H1 (cell line): ENCODE measurements at regions not wholly inside any gene's neighbourhood (a gene's known extent, or its start where the extent isn't known, plus 50 kb on each side); places are given as distances from the start of the nearest gene placed in this dataset.

Experiments used
- CTCF ChIA-PET: fragments of 300-600 bp; sonication (Branson Sonifier 250); formaldehyde crosslinking; loops from one replicate; lab custom pipeline; 2021; ENCODE audit not compliant: partially characterized antibody; lab: Charles Lee
- POLR2A ChIA-PET: fragments of 300-600 bp; sonication (Branson Sonifier 250); formaldehyde crosslinking; loops from one replicate; lab custom pipeline; 2021; ENCODE audit warnings: inconsistent platforms; ENCODE audit not compliant: partially characterized antibody; lab: Charles Lee
- DNase-seq, 2 experiments: peaks; one replicate each; pipeline versions ENCODE4 v3.0.0 to v3.0.0-alpha.2; 2010 to 2022; ENCODE audit warnings: low spot score in 2 of 2, low read depth in 1 of 2, mixed read lengths in 1 of 2
- FAIRE-seq: peaks from 2 replicates; lab custom pipeline; 2011; peaks lifted over from hg19 to GRCh38; lab: Jason Lieb, UNC
- H2AFZ ChIP-seq: 2 replicates; pipeline ENCODE4 v1.8.1; 2012; ENCODE audit warnings: low read length, inconsistent platforms
- H2AK5ac ChIP-seq: 2 replicates; pipeline ENCODE4 v1.6.1; 2013; ENCODE audit warnings: low read depth, low read length
- H2BK120ac ChIP-seq: replicated peaks from 2 replicates; pipeline ENCODE3; 2013; ENCODE audit warnings: low read depth, low read length, inconsistent platforms
- H2BK12ac ChIP-seq: 2 replicates; pipeline ENCODE4 v1.6.1; 2013; ENCODE audit warnings: low read depth, low read length
- H2BK15ac ChIP-seq: 2 replicates; pipeline ENCODE4 v1.6.1; 2013; ENCODE audit warnings: low read length
- H2BK20ac ChIP-seq: 2 replicates; pipeline ENCODE4 v1.6.1; 2013; ENCODE audit warnings: low read length
- H2BK5ac ChIP-seq: 2 replicates; pipeline ENCODE4 v1.6.1; 2013; ENCODE audit warnings: low read depth, low read length
- H3K14ac ChIP-seq: 2 replicates; pipeline ENCODE4 v1.6.1; 2013; ENCODE audit warnings: inconsistent platforms; ENCODE audit not compliant: insufficient read length
- H3K18ac ChIP-seq: 2 replicates; pipeline ENCODE4 v1.6.1; 2013; ENCODE audit warnings: low read length; ENCODE audit errors: extremely low read depth
- H3K23ac ChIP-seq: 2 replicates; pipeline ENCODE4 v1.6.1; 2013; ENCODE audit warnings: inconsistent platforms; ENCODE audit not compliant: insufficient read length
- H3K23me2 ChIP-seq: 2 replicates; pipeline ENCODE4 v1.6.1; 2013; ENCODE audit warnings: low read depth, low read length
- H3K27ac ChIP-seq: 2 replicates; pipeline ENCODE4 v1.6.1; 2011; ENCODE audit warnings: low read depth, low read length, inconsistent platforms
- H3K27me3 ChIP-seq, 4 experiments: replicated peaks in 1 of 4; 1 replicate in 1 of 4; 2 replicates in 3 of 4; pipeline versions ENCODE4 v1.6.1 to v1.8.1; 2011 to 2013; ENCODE audit warnings: low read length in 3 of 4, mild to moderate bottlenecking in 3 of 4, inconsistent platforms in 2 of 4, mixed read lengths in 2 of 4, moderate library complexity in 1 of 4; ENCODE audit not compliant: control insufficient read depth in 3 of 4, insufficient read depth in 3 of 4; ENCODE audit errors: extremely low read depth in 1 of 4
- H3K36me3 ChIP-seq, 4 experiments: 2 replicates each; pipeline versions ENCODE4 v1.6.1 to v1.8.1; 2011 to 2013; ENCODE audit warnings: mild to moderate bottlenecking in 4 of 4, low read length in 3 of 4, moderate library complexity in 2 of 4, control low read depth in 1 of 4, inconsistent platforms in 1 of 4; ENCODE audit not compliant: insufficient read depth in 4 of 4, control insufficient read depth in 2 of 4
- H3K4ac ChIP-seq: replicated peaks from 2 replicates; pipeline ENCODE3; 2013; ENCODE audit warnings: low read length, low read depth, mixed read lengths, inconsistent platforms; ENCODE audit not compliant: insufficient read length
- H3K4me1 ChIP-seq, 4 experiments: replicated peaks in 1 of 4; 1 replicate in 1 of 4; 2 replicates in 3 of 4; pipeline versions ENCODE4 v1.6.1 to v1.8.1; 2011 to 2013; ENCODE audit warnings: low read length in 3 of 4, inconsistent platforms in 2 of 4, mixed read lengths in 1 of 4; ENCODE audit not compliant: insufficient read depth in 4 of 4, control insufficient read depth in 3 of 4
- H3K4me2 ChIP-seq, 2 experiments: 2 replicates each; pipeline versions ENCODE4 v1.6.1 to v1.8.1; 2011 to 2013; ENCODE audit warnings: low read depth in 2 of 2, low read length in 2 of 2, control low read depth in 1 of 2, inconsistent platforms in 1 of 2, mild to moderate bottlenecking in 1 of 2; ENCODE audit not compliant: insufficient read depth in 1 of 2
- H3K4me3 ChIP-seq, 4 experiments: fragments of 200-600, 300-600 bp in 1 of 4; sonication (generic), shearing (Covaris generic), sonication (Bioruptor Twin) in 1 of 4; 2 replicates each; pipeline versions ENCODE4 v1.5.1 to v1.8.1; 2011 to 2016; ENCODE audit warnings: low read length in 4 of 4, low read depth in 3 of 4, control low read depth in 2 of 4, inconsistent platforms in 2 of 4, mild to moderate bottlenecking in 2 of 4, mixed read lengths in 1 of 4, moderate library complexity in 1 of 4; ENCODE audit not compliant: insufficient read depth in 2 of 4; ENCODE audit errors: extremely low read depth in 1 of 4
- H3K56ac ChIP-seq: replicated peaks from 2 replicates; pipeline ENCODE3; 2013; ENCODE audit warnings: low read depth, mild to moderate bottlenecking, mixed read lengths, low read length, inconsistent platforms; ENCODE audit not compliant: insufficient read length
- H3K79me1 ChIP-seq: 2 replicates; pipeline ENCODE4 v1.6.1; 2013; ENCODE audit warnings: low read depth, low read length, control low read depth
- H3K79me2 ChIP-seq, 2 experiments: 2 replicates each; pipeline versions ENCODE4 v1.6.1 to v1.8.1; 2012 to 2013; ENCODE audit warnings: low read length in 2 of 2, mild to moderate bottlenecking in 2 of 2, inconsistent platforms in 1 of 2; ENCODE audit not compliant: insufficient read depth in 2 of 2, control insufficient read depth in 1 of 2
- H3K9ac ChIP-seq, 4 experiments: replicated peaks in 1 of 4; 1 replicate in 1 of 4; 2 replicates in 3 of 4; pipeline versions ENCODE4 v1.6.1 to v1.8.1; 2011 to 2013; ENCODE audit warnings: low read depth in 3 of 4, low read length in 3 of 4, control low read depth in 2 of 4, mild to moderate bottlenecking in 2 of 4, moderate library complexity in 2 of 4, inconsistent platforms in 1 of 4; ENCODE audit errors: extremely low read depth in 1 of 4
- H3K9me3 ChIP-seq, 2 experiments: 2 replicates each; pipeline versions ENCODE4 v1.6.1 to v1.8.1; 2012 to 2013; ENCODE audit warnings: mild to moderate bottlenecking in 2 of 2, moderate library complexity in 2 of 2, control low read depth in 1 of 2, inconsistent platforms in 1 of 2, low read depth in 1 of 2, low read length in 1 of 2, mixed read lengths in 1 of 2; ENCODE audit not compliant: insufficient read depth in 2 of 2
- H4K20me1 ChIP-seq, 2 experiments: replicated peaks in 1 of 2; 2 replicates each; pipeline versions ENCODE3 to v1.8.1; 2011 to 2013; ENCODE audit warnings: inconsistent platforms in 2 of 2, low read length in 2 of 2, mild to moderate bottlenecking in 1 of 2; ENCODE audit not compliant: insufficient read depth in 2 of 2, control insufficient read depth in 1 of 2
- H4K5ac ChIP-seq: 2 replicates; pipeline ENCODE4 v1.6.1; 2013; ENCODE audit warnings: low read length, low read depth, mixed read lengths, inconsistent platforms; ENCODE audit not compliant: insufficient read length
- H4K8ac ChIP-seq: 2 replicates; pipeline ENCODE4 v1.8.0; 2013; ENCODE audit warnings: mild to moderate bottlenecking, moderate library complexity, low read length, inconsistent platforms; ENCODE audit not compliant: insufficient read depth; ENCODE audit errors: extremely low read depth
- H4K91ac ChIP-seq: replicated peaks from 2 replicates; pipeline ENCODE3; 2013; ENCODE audit warnings: low read length, mixed read lengths, inconsistent platforms; ENCODE audit not compliant: insufficient read length
- CEBPB ChIP-seq: IDR thresholded peaks from 2 replicates; pipeline ENCODE4 v1.6.1; 2012; ENCODE audit warnings: low read depth, low read length
- FOSL1 ChIP-seq: IDR thresholded peaks from 2 replicates; pipeline ENCODE4 v1.6.1; 2011; ENCODE audit warnings: mild to moderate bottlenecking, low read depth, low read length, moderate library complexity; ENCODE audit not compliant: insufficient read depth
- HDAC6 ChIP-seq: IDR thresholded peaks from one replicate; pipeline ENCODE4 v1.7.1; 2012; ENCODE audit warnings: low read depth, mild to moderate bottlenecking, inconsistent platforms, low read length, moderate library complexity
- KDM4A ChIP-seq: IDR thresholded peaks from one replicate; pipeline ENCODE4 v1.7.1; 2012; ENCODE audit warnings: low read depth, mild to moderate bottlenecking, moderate library complexity, low read length, inconsistent platforms; ENCODE audit not compliant: severe bottlenecking
- MAFK ChIP-seq: IDR thresholded peaks from 2 replicates; pipeline ENCODE4 v1.6.1; 2012; ENCODE audit warnings: low read depth, mild to moderate bottlenecking, improper control_type of control experiment, low read length
- NRF1 ChIP-seq: IDR thresholded peaks from 2 replicates; pipeline ENCODE4 v1.6.1; 2011; ENCODE audit warnings: mild to moderate bottlenecking, low read depth, low read length, improper control_type of control experiment
- RBBP5 ChIP-seq: IDR thresholded peaks from 2 replicates; pipeline ENCODE4 v1.7.1; 2012; ENCODE audit warnings: low read depth, mild to moderate bottlenecking, inconsistent platforms, low read length, moderate library complexity, borderline replicate concordance
- SIX5 ChIP-seq: IDR thresholded peaks from 2 replicates; pipeline ENCODE4 v1.6.1; 2011; ENCODE audit warnings: mild to moderate bottlenecking, low read depth, low read length
- WGBS, 2 experiments: shearing (Covaris generic) in 1 of 2; methylation state at CpG; one replicate each; pipeline versions ENCODE4 v1.1.6 to v1.1.7; 2013 to 2015; ENCODE audit warnings: low lambda C conversion rate in 2 of 2, mixed read lengths in 2 of 2, inconsistent platforms in 1 of 2, low coverage in 1 of 2, missing lambda C conversion rate in 1 of 2; ENCODE audit not compliant: insufficient replicate concordance in 2 of 2, insufficient coverage in 1 of 2, insufficient read length in 1 of 2; ENCODE audit errors: extremely low coverage in 1 of 2, missing lambda C conversion rate in 1 of 2; 5-methylcytosine and 5-hydroxymethylcytosine counted together

DNA sequence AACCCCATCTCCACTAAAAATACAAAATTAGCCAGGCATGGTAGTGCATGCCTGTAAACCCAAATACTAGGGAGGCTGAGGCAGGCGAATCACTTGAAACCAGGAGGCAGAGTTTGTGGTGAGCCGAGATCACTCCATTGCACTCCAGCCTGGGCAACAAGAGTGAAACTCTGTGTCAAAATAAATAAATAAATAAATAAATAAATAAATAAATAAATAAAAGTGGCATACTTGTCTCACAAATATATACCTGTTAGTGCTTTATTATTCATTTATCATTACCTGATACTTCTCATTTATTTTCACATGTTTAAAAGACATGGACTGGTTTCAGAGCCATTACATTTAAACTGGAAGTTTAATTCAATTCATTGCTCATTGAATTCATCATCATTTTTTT is 491.4 kb upstream of the CDH7 start:
- Histone ChIP-seq H3K14ac (no peak overlapping the region), H2BK12ac (no peak overlapping the region)
- no peak for FAIRE-seq

More for the DNA sequence above, 491.4 kb upstream of the CDH7 start:
- Histone ChIP-seq H3K4me3 (no peak overlapping the region), H2BK20ac (no peak overlapping the region), H3K4me2 (no peak overlapping the region), H4K8ac (no peak overlapping the region), H2BK120ac (no peak overlapping the region), H3K56ac (no peak overlapping the region), H3K23me2 (no peaks in the 10 kb centered on the region), H3K4me1 (no peaks in the 10 kb centered on the region), H2AK5ac (no peak overlapping the region), H3K79me1 (no peaks in the 10 kb centered on the region), H3K27ac (no peak overlapping the region), H3K79me2 (no peaks in the 10 kb centered on the region), H3K9ac (no peak overlapping the region), H2BK15ac (no peak overlapping the region), H2AFZ (no peak overlapping the region), H3K18ac (no peak overlapping the region), H3K23ac (no peak overlapping the region), H2BK5ac (no peak overlapping the region), H3K9me3 (no peaks in the 10 kb centered on the region), H4K20me1 (no peaks in the 10 kb centered on the region), H3K36me3 (no peaks in the 10 kb centered on the region), H3K27me3 (no peaks in the 10 kb centered on the region), H4K5ac (no peak overlapping the region), H3K4ac (no peak overlapping the region), H4K91ac (no peak overlapping the region)
- 97% methylated on average over 2 of the region's 2 CpGs; no CpG with 5 or more reads in 1 of the 2 experiments for WGBS, 2 experiments
- no peak for TF ChIP-seq SIX5
- TF ChIP-seq RBBP5 = no peak
- no peak for TF ChIP-seq CEBPB
- no peak for TF ChIP-seq HDAC6
- no peak for TF ChIP-seq FOSL1
- no peak for TF ChIP-seq NRF1
- TF ChIP-seq MAFK = no peak
- no peak for TF ChIP-seq KDM4A
- CTCF ChIA-PET = no interaction called here
- DNase-seq = no peak
- POLR2A ChIA-PET = no interaction called here
